HG02981 (cell line): ENCODE measurements at regions not wholly inside any gene's neighbourhood (a gene's known extent, or its start where the extent isn't known, plus 50 kb on each side); places are given as distances from the start of the nearest gene placed in this dataset.

Experiments
- ATAC-seq: cut with Tn5 transposase; IDR thresholded peaks from one replicate; pipeline ENCODE4 v1.9.1; 2021; ENCODE audit warnings: mild to moderate bottlenecking, moderate library complexity; ENCODE audit not compliant: unreplicated experiment

DNA sequence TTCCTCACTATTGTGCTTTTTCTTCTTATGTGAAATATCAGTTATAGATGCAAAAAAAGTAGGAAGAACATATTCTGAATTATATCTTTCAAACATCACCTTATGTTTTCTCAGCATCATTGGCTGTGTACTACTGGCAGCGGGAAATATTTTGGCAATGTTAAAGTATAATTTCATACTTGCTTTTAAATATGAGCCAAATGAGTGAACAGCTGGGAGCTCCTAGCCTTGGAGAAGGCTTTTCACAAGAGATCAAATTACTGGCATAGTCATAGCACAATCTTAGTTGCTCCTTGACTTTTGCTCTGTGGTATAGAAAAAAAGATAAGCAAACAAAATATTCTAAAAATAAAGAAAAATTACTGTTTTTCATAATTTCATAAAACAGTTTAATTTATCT, 1575.8 kb upstream of the PABPC4L start:
- no peak for ATAC-seq

DNA sequence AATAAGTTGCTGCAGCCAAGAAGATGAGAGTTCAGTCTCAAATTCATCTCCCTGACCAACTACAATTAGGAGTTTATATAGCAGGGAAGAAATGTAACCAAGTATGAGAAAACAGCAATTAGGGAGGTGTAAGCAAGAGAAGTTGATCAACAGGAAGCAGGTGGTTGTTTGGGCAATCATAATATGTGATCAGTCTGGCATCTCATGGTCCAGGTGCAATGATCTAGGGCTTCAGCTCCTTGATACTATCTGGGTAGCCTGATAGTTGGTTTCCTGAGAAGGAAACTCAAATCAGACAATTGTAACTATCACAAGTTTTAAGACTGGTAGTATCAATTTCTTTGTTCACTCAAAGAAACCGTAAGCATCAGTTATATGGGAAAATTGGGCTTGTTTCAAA, 1574.3 kb upstream of the PABPC4L start:
- ATAC-seq, result no peak

DNA sequence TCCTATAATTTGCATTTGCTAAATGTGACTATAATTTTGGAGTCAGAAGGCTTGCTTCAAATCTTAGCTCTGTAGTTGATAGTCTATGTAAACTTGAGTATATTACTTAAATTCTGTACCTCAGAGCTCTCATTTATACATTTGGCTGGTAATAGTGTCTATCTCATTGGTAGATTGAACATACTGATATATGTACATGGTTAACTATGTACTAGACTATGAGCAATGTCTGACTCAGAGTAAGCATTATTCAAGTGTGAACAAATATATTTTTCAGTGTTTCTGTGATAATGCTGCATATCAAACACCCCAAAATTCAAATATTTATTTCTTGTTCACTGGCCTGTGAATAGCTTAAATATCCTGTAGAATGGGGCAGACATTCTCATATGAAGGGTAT, 1568.9 kb upstream of the PABPC4L start:
- ATAC-seq, result no peak

DNA sequence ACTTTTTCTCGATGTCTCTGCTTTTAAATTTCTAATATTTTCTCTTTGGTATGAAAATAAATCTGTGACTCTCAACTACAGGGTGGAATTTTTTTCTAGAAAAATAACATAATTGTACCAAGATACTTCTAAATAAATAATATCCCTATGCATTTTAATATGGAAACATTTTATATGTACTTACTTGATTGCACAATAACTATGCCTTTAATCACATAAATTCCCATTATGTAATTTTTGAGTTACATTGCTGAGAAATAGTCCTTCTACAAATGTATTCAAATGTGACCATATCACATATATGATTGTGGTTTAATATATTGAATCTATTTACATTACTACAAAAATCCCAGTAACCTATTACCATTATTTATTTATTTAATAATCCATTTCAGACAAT, 1543.3 kb upstream of the PABPC4L start:
- no peak for ATAC-seq

DNA sequence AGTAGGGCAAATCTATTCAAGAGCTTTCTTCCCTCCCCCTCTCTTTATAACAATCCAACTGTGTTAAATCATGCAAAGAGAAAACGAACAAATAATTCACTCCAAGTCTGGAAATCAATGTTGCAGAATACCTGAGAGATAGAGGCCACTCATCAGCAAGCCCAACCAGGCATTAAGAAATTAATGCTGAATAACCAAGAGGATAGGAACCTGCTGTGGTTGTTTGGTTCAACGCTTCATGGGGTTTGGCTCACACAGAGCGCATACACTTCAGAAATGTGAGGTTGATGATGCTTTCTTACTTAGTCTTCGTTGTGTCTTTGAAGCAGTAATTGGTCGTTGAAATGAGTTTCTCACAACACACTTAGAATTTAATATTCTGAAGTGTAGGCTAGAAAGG, 1540.0 kb upstream of the PABPC4L start:
- ATAC-seq, result no peak

DNA sequence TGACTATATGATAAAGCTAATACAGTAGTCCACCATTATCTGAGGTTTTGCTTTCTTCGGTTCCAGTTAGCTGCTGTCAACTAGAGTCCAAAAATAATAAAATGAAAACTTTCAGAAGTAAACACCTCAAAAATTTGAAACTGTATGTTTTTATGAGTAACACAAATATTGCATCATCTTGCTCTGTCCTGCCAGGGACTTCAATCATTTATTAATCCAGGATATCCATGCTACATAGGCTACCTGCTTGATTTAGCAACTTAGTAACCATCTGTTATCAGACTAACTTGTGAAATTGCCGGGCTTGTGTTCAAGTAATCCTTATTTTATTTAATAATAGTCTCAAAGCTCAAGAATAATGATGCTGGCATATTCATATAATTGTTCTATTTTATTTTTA, 1537.8 kb upstream of the PABPC4L start:
- no peak for ATAC-seq

DNA sequence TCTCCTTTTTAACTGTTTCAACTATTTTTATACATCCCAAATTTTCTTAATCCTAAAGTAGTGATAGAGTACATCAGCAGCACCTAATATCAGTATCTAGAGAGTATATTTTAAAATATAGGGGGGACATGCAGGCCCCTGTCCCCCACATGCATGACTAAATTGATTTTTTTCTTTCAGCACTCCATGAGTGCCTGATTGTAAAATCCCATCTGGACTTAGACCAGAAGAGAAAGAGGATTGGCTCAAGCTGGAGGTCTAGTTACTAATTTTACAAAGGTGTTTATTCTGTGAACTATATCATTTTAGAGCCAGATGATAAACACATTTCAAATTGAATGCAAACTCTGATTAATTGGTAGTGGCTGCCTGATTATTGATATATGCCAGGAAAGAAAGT, 1533.9 kb upstream of the PABPC4L start:
- no peak for ATAC-seq

DNA sequence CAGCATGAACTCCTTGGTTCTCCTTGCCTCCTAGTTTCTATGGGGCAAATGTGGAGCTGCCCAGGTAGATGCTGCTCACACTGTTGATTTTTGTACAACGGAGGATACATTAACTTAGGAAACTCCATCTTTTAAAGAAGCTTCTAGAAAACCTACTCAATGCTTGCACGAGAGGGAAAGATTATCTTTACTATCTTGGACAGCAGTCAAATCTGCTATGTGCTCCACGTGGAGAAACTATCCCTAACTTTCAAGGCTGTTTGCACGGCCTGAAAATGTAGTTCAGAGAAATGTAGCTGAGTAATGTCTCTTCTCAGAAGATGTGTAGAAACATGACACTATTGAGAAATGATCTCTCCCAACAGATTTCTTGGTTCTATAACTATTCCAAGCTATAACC, 1530.9 kb upstream of the PABPC4L start:
- ATAC-seq, result no peak

DNA sequence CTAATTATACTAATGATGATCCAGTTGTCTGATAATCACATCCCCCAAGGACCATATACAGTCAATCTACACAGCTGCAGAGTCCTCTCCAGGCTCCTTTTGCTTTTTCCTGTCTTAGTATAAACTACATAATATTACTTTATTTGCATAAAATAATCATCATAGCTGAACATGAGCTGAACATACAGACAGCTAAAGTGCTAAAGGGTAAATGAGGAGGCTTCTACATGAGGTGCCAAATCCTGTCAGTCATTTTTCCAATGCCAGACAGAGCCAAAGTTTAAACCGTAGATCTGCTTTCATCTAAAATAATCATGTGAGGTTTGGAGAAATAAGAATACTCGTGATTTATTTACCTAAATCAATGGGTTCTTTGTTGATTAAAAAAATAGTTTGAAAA, 1530.1 kb upstream of the PABPC4L start:
- no peak for ATAC-seq

DNA sequence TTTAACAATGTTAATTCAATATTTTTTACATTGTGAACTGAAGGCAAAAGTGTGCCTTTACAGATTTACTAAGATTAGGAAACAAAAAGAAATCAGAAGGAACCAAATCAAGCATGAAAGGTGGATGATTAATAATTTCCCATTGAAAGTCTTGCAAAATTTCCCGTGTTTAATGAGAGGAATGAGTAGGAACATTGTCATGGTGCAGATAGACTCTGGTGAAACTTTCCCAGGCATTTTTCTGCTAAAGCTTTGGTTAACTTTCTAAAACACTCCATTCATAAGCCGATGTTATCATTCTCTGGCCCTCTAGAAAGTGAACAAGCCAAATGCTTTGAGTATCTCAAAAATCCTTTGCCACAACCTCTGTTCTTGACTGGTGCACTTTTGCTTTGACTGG, 1522.8 kb upstream of the PABPC4L start:
- ATAC-seq, result no peak

DNA sequence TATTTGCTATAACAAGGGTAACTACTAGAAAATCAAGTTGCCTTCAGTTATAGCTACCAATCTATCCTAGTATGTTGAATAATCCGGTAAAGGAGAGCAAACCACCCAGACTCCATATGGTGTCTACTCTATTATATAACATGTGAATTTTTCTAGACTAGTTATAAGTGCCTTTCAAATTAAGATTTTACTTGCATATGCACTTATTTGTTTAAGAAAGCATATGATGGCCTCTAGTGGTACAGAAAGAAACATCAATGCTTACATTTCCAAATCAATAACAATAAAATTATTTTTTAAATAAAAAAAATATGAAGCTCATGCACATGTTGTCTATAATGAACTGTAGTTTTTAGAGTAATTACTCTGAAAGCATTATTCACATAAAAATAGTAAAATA, 1516.4 kb upstream of the PABPC4L start:
- ATAC-seq, result no peak

DNA sequence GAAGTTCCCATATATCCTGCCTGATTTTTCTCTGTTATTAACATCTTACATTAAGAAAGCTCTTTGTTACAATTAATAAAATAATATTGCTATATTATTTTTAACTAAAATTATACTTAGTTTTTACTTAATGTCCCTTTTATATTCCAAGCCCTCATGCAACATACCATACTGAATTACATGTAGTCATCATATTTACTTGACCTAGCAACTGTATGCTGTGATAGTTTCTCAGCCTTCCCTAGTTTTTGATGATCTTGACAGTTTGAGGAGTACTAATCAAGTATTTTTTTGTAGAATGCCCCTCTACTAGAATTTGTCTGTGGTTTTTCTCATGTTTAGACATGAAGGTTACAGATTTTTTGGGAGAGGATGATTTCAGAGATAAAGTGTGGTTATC, 1503.8 kb upstream of the PABPC4L start:
- ATAC-seq, result no peak

DNA sequence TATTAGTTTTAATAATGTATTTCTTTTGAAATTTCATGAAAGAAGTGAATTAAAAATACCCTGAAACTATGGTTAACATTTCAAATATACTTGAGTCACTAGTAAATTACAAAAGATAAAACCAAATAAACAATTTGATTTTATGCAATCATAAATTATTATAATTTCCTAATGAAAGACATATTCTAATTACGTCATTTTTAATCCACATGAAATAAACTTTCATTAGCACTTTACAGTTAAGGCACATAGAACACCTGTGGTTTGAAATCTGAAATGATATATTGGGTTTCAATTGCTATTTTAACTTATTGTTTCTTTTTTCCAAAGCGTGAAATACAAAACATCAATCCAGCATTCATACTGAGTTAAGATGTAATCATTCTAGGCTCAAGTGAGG, 1492.5 kb upstream of the PABPC4L start:
- ATAC-seq, result no peak

DNA sequence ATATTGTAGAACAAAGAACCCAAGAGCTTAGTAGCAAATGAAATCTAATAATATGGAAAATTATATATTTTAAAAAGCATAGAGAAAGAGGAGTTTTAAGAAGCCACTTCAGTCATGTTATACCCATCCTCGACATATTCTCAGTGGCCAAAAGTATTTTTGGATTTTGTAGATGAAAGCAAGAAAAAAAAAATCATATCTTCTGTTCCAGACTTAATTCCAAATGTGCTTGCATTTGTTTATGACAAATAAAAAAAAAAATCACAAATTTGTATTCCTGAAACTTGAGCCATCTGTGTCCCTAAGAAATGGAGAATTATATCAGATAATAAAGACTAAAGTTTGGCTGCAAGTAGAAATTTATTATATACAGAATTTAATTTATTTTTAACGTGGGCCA, 1482.4 kb upstream of the PABPC4L start:
- no peak for ATAC-seq

DNA sequence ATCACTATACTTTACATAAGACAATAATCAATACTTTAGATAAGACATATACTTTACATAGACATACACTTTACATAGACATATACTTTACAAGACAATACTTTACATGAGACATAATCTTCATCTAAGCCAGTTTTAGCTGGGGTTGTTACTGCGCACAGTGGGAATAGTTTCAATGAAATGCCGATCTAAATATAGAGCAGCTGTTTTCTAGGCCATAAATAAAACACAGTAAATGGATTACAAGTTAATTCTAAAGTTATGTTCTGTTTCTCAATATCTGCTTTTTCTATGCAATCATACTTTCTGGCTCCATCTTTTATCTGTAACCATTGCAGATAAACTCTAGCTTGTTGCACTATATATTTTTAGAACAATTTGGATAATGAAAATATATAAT, 1470.6 kb upstream of the PABPC4L start:
- no peak for ATAC-seq

DNA sequence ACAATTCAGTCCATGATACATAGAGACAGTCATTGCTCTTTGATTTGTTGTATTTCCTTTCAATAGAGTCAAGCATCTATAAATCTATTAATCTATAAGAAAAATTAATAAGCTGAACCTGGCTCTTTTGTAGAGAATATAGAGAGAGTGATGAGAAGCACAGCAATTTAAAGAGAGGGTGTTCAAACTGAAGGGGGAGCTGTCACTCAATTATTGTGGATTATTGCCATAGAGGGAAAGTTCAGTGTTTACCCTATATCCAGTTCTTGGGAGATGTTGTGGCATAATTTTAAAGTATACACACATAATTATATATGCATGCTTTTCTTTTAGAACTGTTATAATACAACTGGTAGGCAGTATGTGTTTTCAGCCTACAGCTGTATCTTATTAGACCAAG, 1469.0 kb upstream of the PABPC4L start:
- ATAC-seq, result no peak
